ENCODE measurements at regions not wholly inside any gene's neighbourhood (a gene's known extent, or its start where the extent isn't known, plus 50 kb on each side); places are given as distances from the start of the nearest gene placed in this dataset.

DNA sequence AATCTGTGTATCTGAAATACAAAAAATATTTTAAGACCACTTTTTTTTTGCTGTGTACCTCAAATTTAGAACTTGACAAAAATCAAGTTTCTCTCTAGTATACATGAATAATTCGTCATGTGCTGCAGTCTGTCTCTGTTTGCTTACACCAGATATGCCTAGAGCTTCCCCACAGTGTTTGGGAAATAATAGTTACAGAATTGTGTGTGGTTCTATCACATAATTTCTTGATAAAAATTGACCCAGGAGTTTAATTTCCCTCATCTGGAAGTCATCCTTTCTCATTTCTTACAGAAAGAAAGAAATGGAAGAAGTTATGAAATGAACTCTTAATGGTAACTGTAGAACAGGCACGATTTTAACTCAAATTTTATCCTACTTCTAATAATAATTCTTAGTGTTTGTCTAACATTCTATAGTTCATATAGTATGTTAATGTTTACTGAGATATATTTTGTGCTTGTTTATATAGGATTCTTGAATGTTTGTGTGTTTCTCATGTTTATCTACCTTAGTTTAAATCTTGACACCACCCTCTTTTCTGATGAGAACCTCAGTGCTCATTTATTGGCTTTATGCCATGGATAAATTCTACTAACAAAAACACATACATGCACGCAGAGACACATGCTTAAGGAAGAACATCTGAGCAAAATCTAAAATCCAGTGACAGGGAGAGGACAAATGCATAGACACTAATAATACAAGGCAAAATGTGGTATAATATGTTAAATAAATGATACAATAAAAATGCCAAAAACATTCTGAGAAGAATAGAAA, 61.4 kb upstream of the CTSC start:
- no peak for TF ChIP-seq SUZ12 (IDR thresholded peaks at IDR 0.05)
- TF ChIP-seq ARNT (IDR thresholded peaks at IDR 0.05): no peak
- no peak for TF ChIP-seq LEF1 (IDR thresholded peaks at IDR 0.05; ENCODE audit: borderline replicate concordance)
- no peak for TF ChIP-seq FOXK2 (IDR thresholded peaks at IDR 0.05)
- TF ChIP-seq FOXM1 (IDR thresholded peaks at IDR 0.05; ENCODE audit: borderline replicate concordance): no peak
- no peak for TF ChIP-seq BHLHE40 (IDR thresholded peaks at IDR 0.05; ENCODE audit: borderline replicate concordance)
- no peak for TF ChIP-seq ELF4 (IDR thresholded peaks at IDR 0.05)
- no peak for TF ChIP-seq SP1 (IDR thresholded peaks at IDR 0.05)
- TF ChIP-seq, protein P1, sequence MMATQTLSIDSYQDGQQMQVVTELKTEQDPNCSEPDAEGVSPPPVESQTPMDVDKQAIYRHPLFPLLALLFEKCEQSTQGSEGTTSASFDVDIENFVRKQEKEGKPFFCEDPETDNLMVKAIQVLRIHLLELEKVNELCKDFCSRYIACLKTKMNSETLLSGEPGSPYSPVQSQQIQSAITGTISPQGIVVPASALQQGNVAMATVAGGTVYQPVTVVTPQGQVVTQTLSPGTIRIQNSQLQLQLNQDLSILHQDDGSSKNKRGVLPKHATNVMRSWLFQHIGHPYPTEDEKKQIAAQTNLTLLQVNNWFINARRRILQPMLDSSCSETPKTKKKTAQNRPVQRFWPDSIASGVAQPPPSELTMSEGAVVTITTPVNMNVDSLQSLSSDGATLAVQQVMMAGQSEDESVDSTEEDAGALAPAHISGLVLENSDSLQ (IDR thresholded peaks at IDR 0.05): no peak

Data from HEK293T (cell line).